ENCODE measurements at regions not wholly inside any gene's neighbourhood (a gene's known extent, or its start where the extent isn't known, plus 50 kb on each side); places are given as distances from the start of the nearest gene placed in this dataset.

- DNase-seq (ENCODE audit: extremely low read depth, low read depth), result no peak
- TF ChIP-seq, protein P1, sequence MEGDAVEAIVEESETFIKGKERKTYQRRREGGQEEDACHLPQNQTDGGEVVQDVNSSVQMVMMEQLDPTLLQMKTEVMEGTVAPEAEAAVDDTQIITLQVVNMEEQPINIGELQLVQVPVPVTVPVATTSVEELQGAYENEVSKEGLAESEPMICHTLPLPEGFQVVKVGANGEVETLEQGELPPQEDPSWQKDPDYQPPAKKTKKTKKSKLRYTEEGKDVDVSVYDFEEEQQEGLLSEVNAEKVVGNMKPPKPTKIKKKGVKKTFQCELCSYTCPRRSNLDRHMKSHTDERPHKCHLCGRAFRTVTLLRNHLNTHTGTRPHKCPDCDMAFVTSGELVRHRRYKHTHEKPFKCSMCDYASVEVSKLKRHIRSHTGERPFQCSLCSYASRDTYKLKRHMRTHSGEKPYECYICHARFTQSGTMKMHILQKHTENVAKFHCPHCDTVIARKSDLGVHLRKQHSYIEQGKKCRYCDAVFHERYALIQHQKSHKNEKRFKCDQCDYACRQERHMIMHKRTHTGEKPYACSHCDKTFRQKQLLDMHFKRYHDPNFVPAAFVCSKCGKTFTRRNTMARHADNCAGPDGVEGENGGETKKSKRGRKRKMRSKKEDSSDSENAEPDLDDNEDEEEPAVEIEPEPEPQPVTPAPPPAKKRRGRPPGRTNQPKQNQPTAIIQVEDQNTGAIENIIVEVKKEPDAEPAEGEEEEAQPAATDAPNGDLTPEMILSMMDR (IDR thresholded peaks at IDR 0.05; ENCODE audit: low read depth, low read length), result no peak
These were observed 259.3 kb downstream of the RRAGC start for GRCh38 chr1:38600286-38600685.

DNA sequence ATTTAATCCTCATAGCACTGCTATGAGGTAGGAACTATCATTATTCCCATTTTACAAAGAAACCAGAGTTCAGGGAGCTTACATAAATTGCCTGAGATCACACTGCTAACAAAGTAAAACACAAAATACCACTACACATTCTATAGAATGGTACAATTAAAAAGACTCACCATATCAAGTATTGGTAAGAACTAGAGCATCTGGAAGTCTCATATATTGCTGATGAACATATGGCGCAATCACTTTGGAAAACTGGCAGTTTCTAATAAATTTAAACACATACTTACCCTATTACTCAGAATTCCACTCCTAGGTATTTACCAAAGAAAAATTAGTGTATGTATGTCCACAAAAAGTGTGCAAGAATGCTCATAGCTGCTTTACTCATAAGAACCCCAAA lies 261.5 kb downstream of the RRAGC start:
- TF ChIP-seq, protein P1 (IDR thresholded peaks at IDR 0.05; ENCODE audit: low read depth, low read length), result no peak

GRCh38 chr1:38589036-38589435 lies 270.5 kb downstream of the RRAGC start:
- TF ChIP-seq, protein P1 (IDR thresholded peaks at IDR 0.05; ENCODE audit: low read depth, low read length), result no peak
- no peak for DNase-seq (ENCODE audit: extremely low read depth, low read depth)

More for the DNA sequence above, 261.5 kb downstream of the RRAGC start:
- no peak for DNase-seq (ENCODE audit: extremely low read depth, low read depth)

GRCh38 chr1:38587766-38588165 lies 271.8 kb downstream of the RRAGC start:
- TF ChIP-seq, protein P1 (IDR thresholded peaks at IDR 0.05; ENCODE audit: low read depth, low read length), result no peak
- DNase-seq (ENCODE audit: extremely low read depth, low read depth), result no peak

DNA sequence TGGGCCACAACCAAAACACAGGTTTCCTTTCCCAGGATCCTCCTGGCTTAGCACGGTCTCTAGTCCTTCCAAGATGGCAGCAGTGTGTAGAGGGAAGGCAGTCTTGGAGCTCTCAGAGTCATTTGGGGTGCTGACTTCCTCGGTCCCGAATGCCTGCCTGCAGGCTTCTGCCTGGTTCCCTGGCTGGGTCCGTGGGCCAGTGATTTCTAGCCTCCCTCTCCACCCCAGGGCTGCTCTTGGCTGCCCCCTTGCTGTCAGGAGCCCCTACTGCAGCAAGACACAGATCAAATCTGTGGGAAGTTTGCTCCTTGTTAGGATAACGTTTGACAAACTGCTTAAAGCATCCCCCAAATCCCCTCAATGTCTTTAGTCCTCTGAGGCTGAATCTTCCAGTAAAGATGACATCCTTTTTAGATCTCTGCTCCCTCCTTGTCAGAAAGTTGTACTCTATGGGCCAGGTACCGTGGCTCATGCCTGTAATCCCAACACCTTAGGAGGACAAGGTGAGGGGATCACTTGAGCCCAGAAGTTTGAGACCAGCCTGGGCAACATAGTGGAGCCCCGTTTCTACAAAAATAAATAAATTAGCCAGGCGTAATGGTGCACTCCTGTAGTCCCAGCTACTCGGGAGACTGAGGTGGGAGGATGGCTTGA lies 272.5 kb downstream of the RRAGC start:
- no peak for DNase-seq (ENCODE audit: extremely low read depth, low read depth)
- TF ChIP-seq, protein P1 (IDR thresholded peaks at IDR 0.05; ENCODE audit: low read depth, low read length), result peak; percentile 38

DNA sequence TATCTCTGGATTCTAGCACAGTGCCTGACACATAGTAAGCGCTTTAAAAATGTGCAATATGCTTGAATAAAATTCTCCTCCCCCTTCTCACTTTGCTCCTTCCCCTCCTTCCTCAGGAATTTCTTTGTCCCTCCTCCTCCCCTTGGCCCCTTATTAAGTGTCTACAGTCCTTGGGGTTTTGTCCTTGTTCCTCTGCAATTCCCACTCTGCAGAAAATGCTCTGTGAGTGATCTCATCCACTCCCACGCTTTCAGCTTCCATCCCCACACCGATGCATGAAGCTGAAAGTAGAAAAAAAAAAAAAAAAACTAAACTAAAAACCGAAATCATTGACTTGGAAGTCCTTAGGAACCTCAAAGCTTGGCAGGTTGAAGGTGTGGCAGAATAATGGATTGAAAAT lies 273.6 kb downstream of the RRAGC start:
- no peak for DNase-seq (ENCODE audit: extremely low read depth, low read depth)
- TF ChIP-seq, protein P1 (IDR thresholded peaks at IDR 0.05; ENCODE audit: low read depth, low read length), result no peak

- no peak for DNase-seq (ENCODE audit: extremely low read depth, low read depth)
- TF ChIP-seq, protein P1 (IDR thresholded peaks at IDR 0.05; ENCODE audit: low read depth, low read length), result no peak
These were observed 274.1 kb downstream of the RRAGC start for GRCh38 chr1:38585460-38585859.

Measured in AG09319 (cell line).